H1 (cell line): ENCODE measurements at regions not wholly inside any gene's neighbourhood (a gene's known extent, or its start where the extent isn't known, plus 50 kb on each side); places are given as distances from the start of the nearest gene placed in this dataset.

Experiments used
- CTCF ChIA-PET: fragments of 300-600 bp; sonication (Branson Sonifier 250); formaldehyde crosslinking; loops from one replicate; lab custom pipeline; 2021; ENCODE audit not compliant: partially characterized antibody; lab: Charles Lee
- POLR2A ChIA-PET: fragments of 300-600 bp; sonication (Branson Sonifier 250); formaldehyde crosslinking; loops from one replicate; lab custom pipeline; 2021; ENCODE audit warnings: inconsistent platforms; ENCODE audit not compliant: partially characterized antibody; lab: Charles Lee
- DNase-seq, 2 experiments: peaks; one replicate each; pipeline versions ENCODE4 v3.0.0 to v3.0.0-alpha.2; 2010 to 2022; ENCODE audit warnings: low spot score in 2 of 2, low read depth in 1 of 2, mixed read lengths in 1 of 2
- FAIRE-seq: peaks from 2 replicates; lab custom pipeline; 2011; peaks lifted over from hg19 to GRCh38; lab: Jason Lieb, UNC
- H2AFZ ChIP-seq: 2 replicates; pipeline ENCODE4 v1.8.1; 2012; ENCODE audit warnings: low read length, inconsistent platforms
- H2AK5ac ChIP-seq: 2 replicates; pipeline ENCODE4 v1.6.1; 2013; ENCODE audit warnings: low read depth, low read length
- H2BK120ac ChIP-seq: replicated peaks from 2 replicates; pipeline ENCODE3; 2013; ENCODE audit warnings: low read depth, low read length, inconsistent platforms
- H2BK12ac ChIP-seq: 2 replicates; pipeline ENCODE4 v1.6.1; 2013; ENCODE audit warnings: low read depth, low read length
- H2BK15ac ChIP-seq: 2 replicates; pipeline ENCODE4 v1.6.1; 2013; ENCODE audit warnings: low read length
- H2BK20ac ChIP-seq: 2 replicates; pipeline ENCODE4 v1.6.1; 2013; ENCODE audit warnings: low read length
- H2BK5ac ChIP-seq: 2 replicates; pipeline ENCODE4 v1.6.1; 2013; ENCODE audit warnings: low read depth, low read length
- H3K14ac ChIP-seq: 2 replicates; pipeline ENCODE4 v1.6.1; 2013; ENCODE audit warnings: inconsistent platforms; ENCODE audit not compliant: insufficient read length
- H3K18ac ChIP-seq: 2 replicates; pipeline ENCODE4 v1.6.1; 2013; ENCODE audit warnings: low read length; ENCODE audit errors: extremely low read depth
- H3K23ac ChIP-seq: 2 replicates; pipeline ENCODE4 v1.6.1; 2013; ENCODE audit warnings: inconsistent platforms; ENCODE audit not compliant: insufficient read length
- H3K23me2 ChIP-seq: 2 replicates; pipeline ENCODE4 v1.6.1; 2013; ENCODE audit warnings: low read depth, low read length
- H3K27ac ChIP-seq: 2 replicates; pipeline ENCODE4 v1.6.1; 2011; ENCODE audit warnings: low read depth, low read length, inconsistent platforms
- H3K27me3 ChIP-seq, 4 experiments: replicated peaks in 1 of 4; 1 replicate in 1 of 4; 2 replicates in 3 of 4; pipeline versions ENCODE4 v1.6.1 to v1.8.1; 2011 to 2013; ENCODE audit warnings: low read length in 3 of 4, mild to moderate bottlenecking in 3 of 4, inconsistent platforms in 2 of 4, mixed read lengths in 2 of 4, moderate library complexity in 1 of 4; ENCODE audit not compliant: control insufficient read depth in 3 of 4, insufficient read depth in 3 of 4; ENCODE audit errors: extremely low read depth in 1 of 4
- H3K36me3 ChIP-seq, 4 experiments: 2 replicates each; pipeline versions ENCODE4 v1.6.1 to v1.8.1; 2011 to 2013; ENCODE audit warnings: mild to moderate bottlenecking in 4 of 4, low read length in 3 of 4, moderate library complexity in 2 of 4, control low read depth in 1 of 4, inconsistent platforms in 1 of 4; ENCODE audit not compliant: insufficient read depth in 4 of 4, control insufficient read depth in 2 of 4
- H3K4ac ChIP-seq: replicated peaks from 2 replicates; pipeline ENCODE3; 2013; ENCODE audit warnings: low read length, low read depth, mixed read lengths, inconsistent platforms; ENCODE audit not compliant: insufficient read length
- H3K4me1 ChIP-seq, 4 experiments: replicated peaks in 1 of 4; 1 replicate in 1 of 4; 2 replicates in 3 of 4; pipeline versions ENCODE4 v1.6.1 to v1.8.1; 2011 to 2013; ENCODE audit warnings: low read length in 3 of 4, inconsistent platforms in 2 of 4, mixed read lengths in 1 of 4; ENCODE audit not compliant: insufficient read depth in 4 of 4, control insufficient read depth in 3 of 4
- H3K4me2 ChIP-seq, 2 experiments: 2 replicates each; pipeline versions ENCODE4 v1.6.1 to v1.8.1; 2011 to 2013; ENCODE audit warnings: low read depth in 2 of 2, low read length in 2 of 2, control low read depth in 1 of 2, inconsistent platforms in 1 of 2, mild to moderate bottlenecking in 1 of 2; ENCODE audit not compliant: insufficient read depth in 1 of 2
- H3K4me3 ChIP-seq, 4 experiments: fragments of 200-600, 300-600 bp in 1 of 4; sonication (generic), shearing (Covaris generic), sonication (Bioruptor Twin) in 1 of 4; 2 replicates each; pipeline versions ENCODE4 v1.5.1 to v1.8.1; 2011 to 2016; ENCODE audit warnings: low read length in 4 of 4, low read depth in 3 of 4, control low read depth in 2 of 4, inconsistent platforms in 2 of 4, mild to moderate bottlenecking in 2 of 4, mixed read lengths in 1 of 4, moderate library complexity in 1 of 4; ENCODE audit not compliant: insufficient read depth in 2 of 4; ENCODE audit errors: extremely low read depth in 1 of 4
- H3K56ac ChIP-seq: replicated peaks from 2 replicates; pipeline ENCODE3; 2013; ENCODE audit warnings: low read depth, mild to moderate bottlenecking, mixed read lengths, low read length, inconsistent platforms; ENCODE audit not compliant: insufficient read length
- H3K79me1 ChIP-seq: 2 replicates; pipeline ENCODE4 v1.6.1; 2013; ENCODE audit warnings: low read depth, low read length, control low read depth
- H3K79me2 ChIP-seq, 2 experiments: 2 replicates each; pipeline versions ENCODE4 v1.6.1 to v1.8.1; 2012 to 2013; ENCODE audit warnings: low read length in 2 of 2, mild to moderate bottlenecking in 2 of 2, inconsistent platforms in 1 of 2; ENCODE audit not compliant: insufficient read depth in 2 of 2, control insufficient read depth in 1 of 2
- H3K9ac ChIP-seq, 4 experiments: replicated peaks in 1 of 4; 1 replicate in 1 of 4; 2 replicates in 3 of 4; pipeline versions ENCODE4 v1.6.1 to v1.8.1; 2011 to 2013; ENCODE audit warnings: low read depth in 3 of 4, low read length in 3 of 4, control low read depth in 2 of 4, mild to moderate bottlenecking in 2 of 4, moderate library complexity in 2 of 4, inconsistent platforms in 1 of 4; ENCODE audit errors: extremely low read depth in 1 of 4
- H3K9me3 ChIP-seq, 2 experiments: 2 replicates each; pipeline versions ENCODE4 v1.6.1 to v1.8.1; 2012 to 2013; ENCODE audit warnings: mild to moderate bottlenecking in 2 of 2, moderate library complexity in 2 of 2, control low read depth in 1 of 2, inconsistent platforms in 1 of 2, low read depth in 1 of 2, low read length in 1 of 2, mixed read lengths in 1 of 2; ENCODE audit not compliant: insufficient read depth in 2 of 2
- H4K20me1 ChIP-seq, 2 experiments: replicated peaks in 1 of 2; 2 replicates each; pipeline versions ENCODE3 to v1.8.1; 2011 to 2013; ENCODE audit warnings: inconsistent platforms in 2 of 2, low read length in 2 of 2, mild to moderate bottlenecking in 1 of 2; ENCODE audit not compliant: insufficient read depth in 2 of 2, control insufficient read depth in 1 of 2
- H4K5ac ChIP-seq: 2 replicates; pipeline ENCODE4 v1.6.1; 2013; ENCODE audit warnings: low read length, low read depth, mixed read lengths, inconsistent platforms; ENCODE audit not compliant: insufficient read length
- H4K8ac ChIP-seq: 2 replicates; pipeline ENCODE4 v1.8.0; 2013; ENCODE audit warnings: mild to moderate bottlenecking, moderate library complexity, low read length, inconsistent platforms; ENCODE audit not compliant: insufficient read depth; ENCODE audit errors: extremely low read depth
- H4K91ac ChIP-seq: replicated peaks from 2 replicates; pipeline ENCODE3; 2013; ENCODE audit warnings: low read length, mixed read lengths, inconsistent platforms; ENCODE audit not compliant: insufficient read length
- ASH2L ChIP-seq: fragments of 200-600, 300-600 bp; sonication (generic); IDR thresholded peaks from one replicate; pipeline ENCODE4 v1.7.1; 2017; ENCODE audit warnings: low read length
- CBX8 ChIP-seq: fragments of 300-800, 300-1000 bp; sonication (generic); IDR thresholded peaks from 2 replicates; pipeline ENCODE4 v1.7.1; 2016; ENCODE audit warnings: low read depth, low read length, borderline replicate concordance
- CEBPB ChIP-seq: IDR thresholded peaks from 2 replicates; pipeline ENCODE4 v1.6.1; 2012; ENCODE audit warnings: low read depth, low read length
- CTCF ChIP-seq, 3 experiments: IDR thresholded peaks; 1 replicate in 2 of 3; 2 replicates in 1 of 3; pipeline versions ENCODE4 v1.5.1 to v1.6.1; 2011; ENCODE audit warnings: low read length in 3 of 3, mild to moderate bottlenecking in 3 of 3, inconsistent platforms in 2 of 3, low read depth in 1 of 3, moderate library complexity in 1 of 3; ENCODE audit not compliant: insufficient read depth in 1 of 3; ENCODE audit errors: control extremely low read depth in 1 of 3
- E2F6 ChIP-seq: IDR thresholded peaks from 2 replicates; pipeline ENCODE4 v1.6.1; 2012; ENCODE audit warnings: inconsistent platforms
- EGR1 ChIP-seq: IDR thresholded peaks from 2 replicates; pipeline ENCODE4 v1.6.1; 2011; ENCODE audit warnings: low read depth, low read length, borderline replicate concordance
- HDAC2 ChIP-seq, 2 experiments: fragments of 300-600 bp in 1 of 2; sonication (generic) in 1 of 2; IDR thresholded peaks; 2 replicates each; pipeline ENCODE4 v1.6.1; 2011 to 2012; ENCODE audit warnings: low read depth in 2 of 2, low read length in 2 of 2, mild to moderate bottlenecking in 2 of 2, moderate library complexity in 2 of 2, borderline replicate concordance in 1 of 2, inconsistent platforms in 1 of 2
- MAFK ChIP-seq: IDR thresholded peaks from 2 replicates; pipeline ENCODE4 v1.6.1; 2012; ENCODE audit warnings: low read depth, mild to moderate bottlenecking, improper control_type of control experiment, low read length
- NRF1 ChIP-seq: IDR thresholded peaks from 2 replicates; pipeline ENCODE4 v1.6.1; 2011; ENCODE audit warnings: mild to moderate bottlenecking, low read depth, low read length, improper control_type of control experiment
- POLR2A ChIP-seq, 2 experiments: IDR thresholded peaks; 1 replicate in 1 of 2; 2 replicates in 1 of 2; pipeline ENCODE4 v1.6.1; 2011; ENCODE audit warnings: low read depth in 2 of 2, low read length in 2 of 2, mild to moderate bottlenecking in 2 of 2; ENCODE audit errors: control extremely low read depth in 1 of 2
- RAD21 ChIP-seq, 2 experiments: IDR thresholded peaks in 1 of 2; conservative IDR thresholded peaks in 1 of 2; 2 replicates each; pipeline ENCODE4 v1.6.1; 2011; ENCODE audit warnings: low read depth in 2 of 2, low read length in 2 of 2, improper control_type of control experiment in 1 of 2, inconsistent platforms in 1 of 2, mild to moderate bottlenecking in 1 of 2, moderate library complexity in 1 of 2
- SP4 ChIP-seq: IDR thresholded peaks from 2 replicates; pipeline ENCODE4 v1.6.1; 2012; ENCODE audit warnings: low read length, inconsistent platforms
- WGBS, 2 experiments: shearing (Covaris generic) in 1 of 2; methylation state at CpG; one replicate each; pipeline versions ENCODE4 v1.1.6 to v1.1.7; 2013 to 2015; ENCODE audit warnings: low lambda C conversion rate in 2 of 2, mixed read lengths in 2 of 2, inconsistent platforms in 1 of 2, low coverage in 1 of 2, missing lambda C conversion rate in 1 of 2; ENCODE audit not compliant: insufficient replicate concordance in 2 of 2, insufficient coverage in 1 of 2, insufficient read length in 1 of 2; ENCODE audit errors: extremely low coverage in 1 of 2, missing lambda C conversion rate in 1 of 2; 5-methylcytosine and 5-hydroxymethylcytosine counted together

DNA sequence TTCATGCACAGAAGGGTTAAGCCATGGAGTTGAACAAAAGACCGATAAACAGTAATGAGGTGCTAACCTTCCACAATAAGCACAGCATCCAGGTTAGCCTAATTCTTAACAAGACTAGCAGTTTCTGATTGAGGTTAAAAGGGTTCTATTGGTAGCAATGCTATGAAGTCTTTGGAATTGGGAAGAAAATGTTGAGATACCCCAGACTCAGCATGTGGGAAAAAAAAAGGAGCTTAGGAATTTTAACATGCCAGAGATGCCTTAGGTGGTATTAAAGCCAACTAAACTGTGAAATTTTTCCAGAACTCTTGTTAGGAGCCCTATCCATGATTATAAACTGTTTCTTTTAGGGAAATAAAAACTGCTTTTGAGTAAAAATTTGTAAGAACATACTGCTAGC lies 391.7 kb downstream of the GABRG1 start:
- Histone ChIP-seq H2AFZ (no peak overlapping the region), H3K4me2 (no peak overlapping the region), H4K8ac (no peak overlapping the region), H3K79me1 (no peaks in the 10 kb centered on the region), H3K79me2 (no peaks in the 10 kb centered on the region), H4K5ac (no peak overlapping the region), H3K18ac (no peak overlapping the region), H3K9ac (no peak overlapping the region), H2BK5ac (no peak overlapping the region), H4K20me1 (no peaks in the 10 kb centered on the region), H3K23me2 (no peaks in the 10 kb centered on the region), H3K4ac (no peak overlapping the region), H3K27ac (no peak overlapping the region), H2AK5ac (no peak overlapping the region), H3K14ac (no peak overlapping the region), H4K91ac (no peak overlapping the region), H3K9me3 (no peaks in the 10 kb centered on the region), H3K56ac (no peak overlapping the region), H3K23ac (no peak overlapping the region), H3K36me3 (no peaks in the 10 kb centered on the region), H3K4me3 (no peak overlapping the region), H2BK20ac (no peak overlapping the region), H3K4me1 (no peaks in the 10 kb centered on the region), H3K27me3 (no peaks in the 10 kb centered on the region), H2BK15ac (no peak overlapping the region), H2BK12ac (no peak overlapping the region), H2BK120ac (no peak overlapping the region)
- ChIA-PET CTCF (no interaction called here), POLR2A (no interaction called here)
- no peak for FAIRE-seq
- DNase-seq = no peak
- WGBS, 2 experiments = 86% methylated on average over 1 of the region's 1 CpG; no CpG with 5 or more reads in 1 of the 2 experiments
- TF ChIP-seq E2F6 = no peak
- no peak for TF ChIP-seq SP4
- TF ChIP-seq EGR1 = no peak
- TF ChIP-seq HDAC2 (IDR thresholded peaks at IDR 0.05; ENCODE audit: borderline replicate concordance in 1 of 2, low read depth in 2 of 2, low read length in 2 of 2) = no peak
- TF ChIP-seq NRF1 = no peak
- TF ChIP-seq POLR2A (IDR thresholded peaks at IDR 0.05; ENCODE audit: control extremely low read depth in 1 of 2, low read depth in 2 of 2, low read length in 2 of 2) = no peak
- no peak for TF ChIP-seq CBX8
- no peak for TF ChIP-seq RAD21 (IDR thresholded peaks at IDR 0.05 in 1 of 2, conservative IDR thresholded peaks at IDR 0.05 in 1 of 2; ENCODE audit: low read depth in 2 of 2, low read length in 2 of 2)
- no peak for TF ChIP-seq MAFK
- TF ChIP-seq ASH2L = no peak
- no peak for TF ChIP-seq CEBPB
- TF ChIP-seq CTCF (IDR thresholded peaks at IDR 0.05; ENCODE audit: control extremely low read depth in 1 of 3, insufficient read depth in 1 of 3, low read depth in 1 of 3, low read length in 3 of 3) = no peak
